GM18520 (cell line): ENCODE measurements at regions not wholly inside any gene's neighbourhood (a gene's known extent, or its start where the extent isn't known, plus 50 kb on each side); places are given as distances from the start of the nearest gene placed in this dataset.

Experiments used
- ATAC-seq: cut with Tn5 transposase; IDR thresholded peaks from one replicate; pipeline ENCODE4 v1.9.1; 2021; ENCODE audit not compliant: unreplicated experiment

GRCh38 chr13:33372251-33372919 lies 86.8 kb upstream of the STARD13 start:
- no peak for ATAC-seq

- no peak for ATAC-seq
Observed at GRCh38 chr13:33373624-33374023, 88.1 kb upstream of the STARD13 start.

- ATAC-seq, result no peak
Observed at GRCh38 chr13:33375421-33375820, 89.9 kb upstream of the STARD13 start.

GRCh38 chr13:33376212-33376611 lies 90.7 kb upstream of the STARD13 start:
- no peak for ATAC-seq

- no peak for ATAC-seq
Observed at GRCh38 chr13:33377411-33377810, 91.9 kb upstream of the STARD13 start.

- ATAC-seq, result no peak
Observed at GRCh38 chr13:33377825-33378224, 92.3 kb upstream of the STARD13 start.

- ATAC-seq, result no peak
Observed at GRCh38 chr13:33379608-33380007, 94.1 kb upstream of the STARD13 start.

- ATAC-seq, result no peak
Observed at GRCh38 chr13:33380487-33381079, 95.0 kb upstream of the STARD13 start.

GRCh38 chr13:33381180-33381579 lies 95.6 kb upstream of the STARD13 start:
- ATAC-seq, result no peak

GRCh38 chr13:33381906-33382305 lies 96.4 kb upstream of the STARD13 start:
- ATAC-seq, result no peak

- ATAC-seq, result no peak
Observed at GRCh38 chr13:33383724-33384577, 98.4 kb upstream of the STARD13 start.

GRCh38 chr13:33388286-33388998 lies 102.9 kb upstream of the STARD13 start:
- ATAC-seq, result no peak

GRCh38 chr13:33392794-33393405 lies 107.3 kb upstream of the STARD13 start:
- ATAC-seq, result no peak

- ATAC-seq, result no peak
Observed at GRCh38 chr13:33394294-33394932, 108.9 kb upstream of the STARD13 start.

- no peak for ATAC-seq
Observed at GRCh38 chr13:33401238-33401637, 115.7 kb upstream of the STARD13 start.

GRCh38 chr13:33402975-33403374 lies 117.4 kb upstream of the STARD13 start:
- no peak for ATAC-seq

- no peak for ATAC-seq
Observed at GRCh38 chr13:33403807-33404362, 118.3 kb upstream of the STARD13 start.

GRCh38 chr13:33405371-33405770 lies 119.8 kb upstream of the STARD13 start:
- no peak for ATAC-seq

GRCh38 chr13:33409673-33410510 lies 124.3 kb upstream of the STARD13 start:
- no peak for ATAC-seq
